Globus pallidus (tissue), 1 donor: ENCODE measurements at regions not wholly inside any gene's neighbourhood (a gene's known extent, or its start where the extent isn't known, plus 50 kb on each side); places are given as distances from the start of the nearest gene placed in this dataset.
"Not testable (repeated sequence)": the region's sequence is repeated elsewhere in the genome, so short reads cannot be mapped to it uniquely, and the experiment has no call there.

Source experiments
- DNase-seq: peaks from one replicate; pipeline ENCODE4 v3.0.0-alpha.2; 2015; ENCODE audit warnings: low spot score

- DNase-seq: not testable (repeated sequence)
These were observed 628.9 kb downstream of the ETNK1 start for GRCh38 chr12:23253910-23254309.

DNA sequence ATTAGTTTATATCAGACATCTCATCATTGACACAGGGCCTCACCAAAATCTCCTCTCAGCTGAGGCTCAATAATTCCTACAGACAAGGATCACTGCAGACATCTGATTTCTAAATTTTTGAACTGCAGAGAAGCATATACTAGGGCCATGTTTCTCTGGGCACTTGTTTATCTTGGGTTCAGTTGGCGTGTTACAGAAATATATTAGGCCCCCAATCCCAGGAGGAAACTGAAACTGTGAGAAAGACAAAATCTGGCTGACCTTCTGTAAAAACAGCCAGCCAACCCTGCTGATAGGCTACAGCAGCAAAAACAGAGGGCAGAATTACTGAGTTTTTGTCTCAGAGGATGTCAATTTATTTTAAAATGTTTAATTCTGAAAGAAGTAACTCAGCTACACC lies 634.6 kb downstream of the ETNK1 start:
- no peak for DNase-seq

- DNase-seq: no peak
These were observed 637.7 kb downstream of the ETNK1 start for GRCh38 chr12:23262670-23263069.

DNA sequence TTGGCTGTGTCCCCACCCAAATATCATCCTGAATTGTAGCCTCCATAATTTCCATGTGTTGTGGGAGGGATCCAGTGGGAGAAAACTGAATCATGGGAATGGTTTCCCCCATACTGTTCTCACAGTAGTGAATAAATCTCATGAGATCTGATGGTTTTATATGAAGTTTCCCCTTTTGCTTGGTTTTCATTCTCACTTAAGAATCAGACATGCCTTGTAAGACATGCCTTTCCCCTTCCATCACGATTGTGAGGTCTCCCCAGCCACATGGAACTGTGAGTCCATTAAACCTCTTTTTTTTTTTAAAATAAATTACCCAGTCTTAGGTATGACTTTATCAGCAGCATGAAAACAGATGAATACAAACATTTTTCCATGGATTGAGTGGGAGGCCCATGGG lies 652.9 kb downstream of the ETNK1 start:
- DNase-seq: no peak

- no peak for DNase-seq
These were observed 656.3 kb downstream of the ETNK1 start for GRCh38 chr12:23281295-23281694.

DNA sequence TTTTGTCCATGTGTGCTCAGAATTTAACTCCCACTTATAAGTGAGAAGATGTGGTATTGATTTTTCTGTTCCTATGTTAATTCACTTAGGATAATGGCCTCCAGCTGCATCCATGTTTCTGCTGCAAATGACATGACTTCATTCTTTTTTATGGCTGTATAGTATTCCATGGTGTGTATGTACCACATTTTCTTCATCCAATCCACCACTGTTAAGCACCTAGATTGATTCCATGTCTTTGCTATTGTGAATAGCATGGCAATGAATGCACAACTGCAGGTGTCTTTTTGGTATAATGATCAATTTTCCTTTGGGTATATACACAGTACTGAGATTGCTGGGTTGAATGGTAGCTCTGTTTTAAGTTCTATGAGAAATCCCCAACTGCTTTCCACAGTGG lies 657.7 kb downstream of the ETNK1 start:
- no peak for DNase-seq

DNA sequence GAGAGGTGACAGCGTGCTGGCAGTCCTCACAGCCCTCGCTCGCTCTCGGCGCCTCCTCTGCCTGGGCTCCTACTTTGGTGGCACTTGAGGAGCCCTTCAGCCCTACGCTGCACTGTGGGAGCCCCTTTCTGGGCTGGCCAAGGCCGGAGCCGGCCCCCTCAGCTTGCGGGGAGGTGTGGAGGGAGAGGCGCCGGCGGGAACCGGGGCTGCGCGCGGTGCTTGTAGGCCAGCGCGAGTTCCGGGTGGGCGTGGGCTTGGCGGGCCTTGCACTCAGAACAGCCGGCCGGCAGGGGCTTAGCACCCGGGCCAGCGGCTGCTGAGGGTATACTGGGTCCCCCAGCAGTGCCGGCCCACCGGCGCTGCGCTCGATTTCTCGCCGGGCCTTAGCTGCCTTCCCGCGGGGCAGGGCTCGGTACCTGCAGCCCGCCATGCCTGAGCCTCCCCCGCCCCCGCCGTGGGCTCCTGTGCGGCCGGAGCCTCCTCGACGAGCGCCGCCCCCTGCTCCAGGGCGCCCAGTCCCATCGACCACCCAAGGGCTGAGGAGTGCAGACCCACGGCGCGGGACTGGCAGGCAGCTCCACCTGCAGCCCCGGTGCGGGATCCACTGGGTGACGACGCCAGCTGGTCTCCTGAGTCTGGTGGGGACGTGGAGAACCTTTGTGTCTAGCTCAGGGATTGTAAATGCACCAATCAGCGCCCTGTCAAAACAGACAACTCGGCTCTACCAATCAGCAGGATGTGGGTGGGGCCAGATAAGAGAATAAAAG lies 661.0 kb downstream of the ETNK1 start:
- not testable (repeated sequence) for DNase-seq

DNA sequence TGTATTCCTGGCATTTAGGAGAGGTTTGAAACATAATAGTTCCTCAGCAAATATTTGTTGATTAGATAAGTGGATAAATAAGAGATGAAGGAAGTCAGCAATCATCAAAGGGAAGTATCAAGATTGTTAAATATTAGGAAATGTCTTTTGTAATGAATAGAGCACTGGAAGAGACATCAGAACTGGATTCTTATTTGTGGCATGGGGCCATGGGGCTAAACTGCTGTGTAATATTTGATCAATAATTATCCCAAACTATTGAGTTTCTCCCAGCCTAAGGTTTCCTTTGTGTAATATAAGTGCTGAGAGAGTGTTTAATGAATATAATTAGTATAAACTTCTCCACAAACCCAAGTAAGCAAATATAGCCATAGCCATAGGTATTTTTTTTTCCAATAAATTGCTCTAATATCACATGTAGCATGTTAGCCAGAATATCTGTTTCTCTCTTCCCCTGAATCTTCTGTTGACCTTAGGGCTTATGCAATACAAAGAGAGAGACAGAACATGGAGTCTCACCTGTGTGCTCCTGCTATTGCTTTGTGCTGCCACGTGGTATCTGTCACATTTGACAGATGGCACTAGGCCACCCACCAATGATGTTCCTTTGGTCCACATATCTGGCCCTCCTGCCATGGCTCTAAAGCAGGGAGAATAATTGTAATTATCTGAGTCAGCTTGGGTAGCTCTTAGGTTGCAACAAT lies 658.7 kb downstream of the SOX5 start:
- DNase-seq: no peak

- DNase-seq: no peak
These were observed 646.2 kb downstream of the SOX5 start for GRCh38 chr12:23303220-23303619.

GRCh38 chr12:23303821-23304220 lies 645.6 kb downstream of the SOX5 start:
- DNase-seq: no peak

- no peak for DNase-seq
These were observed 615.5 kb downstream of the SOX5 start for GRCh38 chr12:23333938-23334337.

DNA sequence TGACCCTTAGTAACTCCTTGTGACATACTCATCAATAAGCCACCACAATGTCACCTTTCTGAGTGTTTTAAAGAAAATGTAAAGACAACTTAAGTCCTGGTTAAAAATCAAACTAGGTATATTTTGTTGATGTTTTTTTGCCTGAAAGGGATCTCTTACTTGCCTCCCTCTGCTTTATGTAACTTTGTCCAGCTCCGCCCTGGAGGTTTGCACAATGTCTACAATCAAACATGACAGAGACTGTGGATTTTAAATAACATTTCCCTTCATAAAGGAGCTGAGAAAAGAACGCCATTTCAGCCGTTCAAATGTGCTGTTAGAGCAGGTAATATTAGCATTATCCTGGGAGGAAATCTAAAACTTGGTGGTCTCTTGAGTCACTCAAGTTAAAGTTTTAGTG lies 613.9 kb downstream of the SOX5 start:
- no peak for DNase-seq

DNA sequence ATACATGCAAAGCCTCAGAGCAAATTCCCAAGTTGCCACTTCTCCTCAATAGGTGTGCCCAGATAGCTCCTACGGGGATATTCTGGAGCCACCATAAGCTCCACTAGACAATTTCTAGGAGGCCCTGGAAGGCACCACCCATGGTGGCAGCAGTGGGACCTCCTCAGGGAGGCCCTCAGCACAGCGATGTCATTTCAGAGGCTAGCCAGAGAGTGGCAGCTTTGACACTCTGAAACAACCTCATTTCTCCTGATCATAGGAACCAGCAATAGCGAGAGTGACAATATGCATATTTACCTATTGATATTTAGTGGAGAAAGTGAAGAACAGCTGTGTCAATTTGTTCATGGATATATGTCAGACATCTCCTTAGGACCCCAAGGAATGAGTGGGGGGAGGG lies 612.3 kb downstream of the SOX5 start:
- no peak for DNase-seq

GRCh38 chr12:23340351-23340750 lies 609.1 kb downstream of the SOX5 start:
- DNase-seq: no peak

GRCh38 chr12:23342407-23342806 lies 607.1 kb downstream of the SOX5 start:
- DNase-seq: no peak

DNA sequence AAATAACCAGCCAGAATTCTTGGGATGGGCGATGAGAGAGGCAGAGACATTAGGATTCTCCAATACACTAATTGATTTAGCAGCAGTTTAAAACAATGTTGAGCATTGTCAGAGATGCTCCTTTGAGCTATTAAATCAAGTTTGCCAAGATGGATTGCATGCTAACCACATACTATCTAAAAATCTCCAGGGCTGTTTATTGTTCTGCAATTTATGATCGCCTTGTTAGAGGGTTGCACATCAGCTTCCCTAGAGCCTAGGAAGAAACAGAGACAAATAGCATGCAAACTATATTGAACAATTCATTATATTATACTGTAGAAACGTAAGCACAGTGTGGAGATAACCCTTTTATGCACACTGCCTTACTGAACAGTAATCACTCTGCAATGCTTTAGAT lies 599.9 kb downstream of the SOX5 start:
- DNase-seq: no peak

- DNase-seq: no peak
These were observed 598.7 kb downstream of the SOX5 start for GRCh38 chr12:23350808-23351207.

GRCh38 chr12:23352670-23353069 lies 596.8 kb downstream of the SOX5 start:
- DNase-seq: no peak

- no peak for DNase-seq
These were observed 594.7 kb downstream of the SOX5 start for GRCh38 chr12:23354800-23355199.

GRCh38 chr12:23356440-23356839 lies 593.0 kb downstream of the SOX5 start:
- no peak for DNase-seq

- DNase-seq: no peak
These were observed 592.4 kb downstream of the SOX5 start for GRCh38 chr12:23356927-23357708.

- no peak for DNase-seq
These were observed 589.3 kb downstream of the SOX5 start for GRCh38 chr12:23359975-23360701.
